RPMI7951 (cell line): ENCODE measurements at regions not wholly inside any gene's neighbourhood (a gene's known extent, or its start where the extent isn't known, plus 50 kb on each side); places are given as distances from the start of the nearest gene placed in this dataset.

Experiments
- DNase-seq: peaks from one replicate; pipeline ENCODE4 v3.0.0-alpha.2; 2012; ENCODE audit warnings: low read depth

DNA sequence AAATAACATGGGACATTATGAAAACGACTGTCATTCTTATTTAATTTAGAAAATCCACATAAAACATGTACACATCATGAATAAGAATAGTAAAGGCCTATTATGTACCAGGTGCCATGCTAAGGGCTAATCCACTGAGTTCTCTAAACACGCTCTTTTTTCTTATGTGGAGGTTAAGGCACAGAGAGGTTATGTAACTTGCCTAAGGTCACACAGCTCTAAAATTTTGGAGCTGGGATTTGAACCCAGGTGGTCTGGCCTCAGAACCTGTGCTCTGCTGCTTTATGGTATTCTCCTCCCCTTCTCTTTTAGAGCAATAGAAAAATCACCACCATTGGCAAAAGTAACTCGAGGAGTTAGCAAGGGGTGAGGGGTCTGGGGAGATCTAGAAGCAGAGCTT is 156.9 kb upstream of the ZNF536 start:
- DNase-seq = no peak

DNA sequence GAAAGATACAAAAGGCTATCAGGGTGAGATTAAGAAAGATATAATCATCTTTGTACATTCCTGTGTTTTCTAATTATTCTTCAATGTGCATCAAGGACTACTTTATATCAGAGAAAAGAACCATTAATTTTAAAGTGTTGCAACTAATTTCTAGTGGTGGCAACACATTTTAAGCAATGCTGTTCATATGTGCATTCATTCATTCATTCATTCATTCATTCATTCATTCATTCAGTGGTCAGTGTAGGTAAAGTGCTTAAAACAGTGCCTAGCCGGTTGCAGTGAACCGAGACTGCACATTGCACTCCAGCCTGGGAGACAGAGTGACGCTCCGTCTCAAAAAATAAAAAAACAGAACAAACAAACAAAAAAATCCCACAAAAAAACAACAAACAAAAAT is 155.7 kb upstream of the ZNF536 start:
- DNase-seq = no peak

DNA sequence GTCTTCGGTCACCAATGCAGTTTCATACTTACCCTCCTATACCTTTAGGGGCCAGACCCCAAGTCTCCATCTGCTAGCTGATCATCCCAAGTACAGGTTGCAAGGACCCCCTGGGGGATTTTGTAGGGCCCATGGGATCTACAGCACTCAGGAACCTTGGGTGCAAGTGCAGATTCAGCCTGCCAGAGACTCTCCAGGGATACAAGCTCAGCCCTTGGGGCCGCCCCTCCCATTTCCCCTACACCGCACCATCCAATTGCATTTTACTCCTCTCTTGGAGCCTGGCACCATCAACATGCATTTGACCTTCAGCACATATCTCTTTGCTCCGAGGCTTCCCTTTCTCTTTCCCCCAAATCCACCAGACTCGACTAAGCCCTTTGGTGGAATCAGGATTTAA is 154.7 kb upstream of the ZNF536 start:
- DNase-seq = no peak

DNA sequence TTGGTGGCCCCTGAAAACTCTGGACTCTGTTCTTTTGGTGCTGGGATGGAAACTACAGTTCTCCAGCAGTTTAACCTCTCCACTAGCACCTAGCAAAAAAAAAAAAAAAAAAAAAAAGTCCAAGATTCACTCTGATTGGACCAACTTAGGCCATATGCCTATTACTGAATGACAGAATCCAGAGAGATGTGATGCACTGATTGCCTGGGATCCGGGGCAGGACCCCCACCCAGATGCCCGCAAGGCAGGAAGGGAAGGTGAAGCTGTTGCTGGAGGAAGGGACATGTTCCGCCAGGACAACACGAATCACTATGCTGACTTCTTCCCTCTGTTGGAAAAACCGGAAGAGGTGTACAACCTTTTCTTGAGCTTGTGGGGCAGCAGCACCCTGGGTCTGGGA is 152.5 kb upstream of the ZNF536 start:
- DNase-seq = no peak

DNA sequence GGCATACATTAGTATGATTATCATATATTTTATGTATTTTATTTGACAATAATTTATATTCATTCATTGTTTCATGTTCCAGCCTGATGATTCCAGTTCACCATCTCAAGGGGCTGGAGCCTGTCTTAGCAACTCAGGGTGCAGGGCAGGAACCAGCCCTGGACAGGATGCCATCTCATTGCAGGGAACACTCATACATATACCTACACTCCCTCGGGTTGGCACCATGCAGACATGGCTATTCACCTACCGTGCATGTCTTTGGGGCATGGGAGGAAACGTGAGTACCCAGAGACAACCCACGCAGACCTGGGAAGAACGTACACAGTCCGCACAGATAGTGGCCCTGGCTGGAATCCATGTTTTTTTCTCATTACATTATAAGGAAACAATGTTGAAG is 151.0 kb upstream of the ZNF536 start:
- DNase-seq = no peak

DNA sequence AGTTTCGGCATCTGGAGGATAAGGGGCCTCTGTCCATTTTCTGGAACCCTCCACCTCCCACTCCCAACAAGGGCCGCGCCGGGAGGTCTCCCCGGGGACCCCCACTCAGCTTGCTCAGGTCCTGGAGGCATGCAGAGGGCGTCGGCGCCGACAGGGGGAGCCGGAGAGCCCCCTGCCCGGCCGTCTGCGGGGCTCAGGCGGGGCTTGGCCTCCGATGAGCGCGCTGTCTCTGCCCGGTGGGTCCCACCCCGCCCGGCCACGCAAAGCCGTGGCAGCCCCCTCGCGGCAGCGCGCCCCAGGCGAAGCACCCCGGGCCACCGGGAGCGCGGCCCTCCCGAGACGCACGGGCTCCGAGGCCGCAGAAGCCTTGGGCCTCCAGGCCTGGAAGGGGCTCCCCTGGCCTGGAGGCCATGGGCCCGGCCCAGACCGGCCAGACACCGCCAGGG is 149.7 kb upstream of the ZNF536 start:
- no peak for DNase-seq

DNA sequence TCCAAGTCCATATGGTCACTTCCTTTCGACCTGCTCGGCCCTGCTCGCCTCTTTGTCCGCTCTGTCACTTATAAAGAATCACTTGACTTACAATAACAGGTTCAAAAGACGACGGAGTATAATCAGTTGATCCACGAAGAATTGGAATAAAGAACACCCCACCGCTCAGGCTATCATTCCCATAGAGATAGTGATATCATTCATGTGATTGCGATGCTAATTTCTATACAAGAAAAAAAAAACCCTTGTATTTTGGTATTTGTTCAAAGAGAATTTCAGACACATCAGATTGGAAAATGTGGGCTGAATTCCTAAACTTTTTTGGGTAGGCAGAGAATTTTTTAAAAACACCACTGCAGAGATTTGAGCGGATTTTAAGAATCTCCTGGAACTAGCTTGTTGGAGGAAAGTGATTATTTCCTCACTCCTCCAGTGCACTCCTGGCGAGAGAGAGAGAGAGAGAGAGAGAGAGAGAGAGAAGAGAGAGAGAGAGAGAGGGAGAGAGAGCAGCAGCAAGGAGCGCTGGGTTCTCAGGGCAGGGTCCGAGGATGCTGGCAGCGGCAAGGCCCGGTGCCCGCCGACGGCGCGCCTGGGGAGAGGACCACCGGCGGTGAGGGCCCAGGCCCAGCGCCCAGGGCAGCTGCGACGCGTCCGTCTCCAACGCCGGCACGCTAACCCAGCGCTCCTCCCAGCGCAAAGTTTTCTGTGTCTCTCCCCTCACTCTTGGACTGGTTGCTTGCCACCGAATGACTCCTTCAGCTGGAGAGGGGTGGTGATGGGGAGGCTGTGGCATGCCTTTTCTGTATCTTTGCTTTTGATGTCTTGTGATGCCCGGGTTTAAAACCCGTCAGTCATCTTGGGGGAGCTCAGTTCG is 149.0 kb upstream of the ZNF536 start:
- no peak for DNase-seq

DNA sequence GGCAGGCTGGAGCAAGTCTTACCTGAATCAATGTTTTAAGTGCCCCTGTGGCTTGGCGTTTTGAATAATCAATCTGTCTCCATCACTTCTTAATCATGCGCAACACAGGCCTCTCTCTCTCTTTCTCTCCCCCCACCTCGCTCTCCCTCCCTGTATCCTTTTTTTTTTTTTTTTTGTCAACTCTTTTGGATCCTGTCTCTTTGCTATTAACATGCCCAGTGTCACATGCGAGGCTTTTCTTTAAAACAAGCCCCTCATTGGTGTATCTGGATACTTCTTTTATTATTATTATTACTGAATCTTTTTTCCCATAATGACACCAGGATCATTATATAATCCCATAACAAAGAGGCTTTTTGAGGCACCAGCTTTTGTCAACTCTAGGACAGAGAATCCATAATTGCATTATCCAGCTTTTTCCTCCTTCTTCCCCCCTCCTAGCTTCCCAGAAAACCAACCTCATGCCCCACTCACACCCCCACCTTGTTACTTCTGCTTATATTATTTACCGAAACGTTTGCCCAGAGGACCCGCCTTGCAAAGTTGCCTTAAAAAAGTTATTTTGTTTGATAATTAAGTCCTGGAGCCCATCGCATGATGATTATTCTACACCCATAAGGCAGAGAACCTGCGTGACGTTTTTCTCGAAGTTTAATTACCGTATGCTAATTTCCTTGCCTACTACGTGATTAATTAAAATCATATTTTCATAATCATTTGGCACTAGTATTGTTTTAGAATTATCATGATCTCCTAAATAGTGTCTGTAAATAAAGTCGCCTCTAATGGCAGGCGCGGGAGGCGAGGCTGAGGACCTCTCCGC is 148.1 kb upstream of the ZNF536 start:
- DNase-seq = no peak

DNA sequence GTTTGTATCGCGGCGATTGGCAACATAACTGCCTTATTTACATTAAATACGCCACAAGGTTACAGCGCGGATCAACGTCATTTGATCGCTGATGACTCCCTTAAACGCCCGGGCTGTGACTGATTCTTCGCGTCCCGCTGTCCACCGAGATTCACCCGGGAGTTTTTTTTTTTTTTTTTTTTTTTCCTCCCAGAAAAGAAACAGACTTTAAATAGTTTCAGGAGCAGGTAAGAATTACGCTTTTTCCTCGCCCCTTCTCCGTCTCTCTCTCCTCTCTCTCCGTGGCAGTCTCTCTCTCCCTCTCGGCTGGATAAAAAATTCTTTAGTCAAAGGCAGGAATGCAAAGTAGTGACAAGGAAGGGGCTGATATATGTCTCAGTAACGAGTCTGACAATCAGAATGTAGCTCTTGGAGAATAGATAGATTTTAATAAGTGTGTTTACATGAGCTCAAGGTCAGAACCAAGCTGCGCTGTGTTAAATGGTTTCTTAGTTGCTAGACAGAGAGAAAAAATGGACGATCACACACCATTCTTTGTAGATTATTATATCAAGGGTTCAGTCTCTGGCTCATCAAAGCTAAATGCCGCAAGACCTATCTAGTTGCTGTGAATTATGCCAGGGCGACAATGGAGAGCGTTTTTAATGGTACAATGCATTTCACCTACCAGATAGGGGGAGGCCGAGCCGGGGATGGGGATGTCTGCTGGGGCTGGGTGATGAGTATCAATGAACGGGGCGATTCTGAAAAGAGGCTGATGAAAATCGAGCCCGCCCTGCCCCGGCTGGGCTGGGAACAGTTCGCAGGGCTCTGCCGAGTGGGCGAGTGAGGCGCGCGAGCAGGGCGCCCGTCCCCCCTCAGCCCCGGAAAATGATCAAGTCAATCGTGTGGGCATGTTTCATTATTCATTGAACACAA is 147.2 kb upstream of the ZNF536 start:
- no peak for DNase-seq

DNA sequence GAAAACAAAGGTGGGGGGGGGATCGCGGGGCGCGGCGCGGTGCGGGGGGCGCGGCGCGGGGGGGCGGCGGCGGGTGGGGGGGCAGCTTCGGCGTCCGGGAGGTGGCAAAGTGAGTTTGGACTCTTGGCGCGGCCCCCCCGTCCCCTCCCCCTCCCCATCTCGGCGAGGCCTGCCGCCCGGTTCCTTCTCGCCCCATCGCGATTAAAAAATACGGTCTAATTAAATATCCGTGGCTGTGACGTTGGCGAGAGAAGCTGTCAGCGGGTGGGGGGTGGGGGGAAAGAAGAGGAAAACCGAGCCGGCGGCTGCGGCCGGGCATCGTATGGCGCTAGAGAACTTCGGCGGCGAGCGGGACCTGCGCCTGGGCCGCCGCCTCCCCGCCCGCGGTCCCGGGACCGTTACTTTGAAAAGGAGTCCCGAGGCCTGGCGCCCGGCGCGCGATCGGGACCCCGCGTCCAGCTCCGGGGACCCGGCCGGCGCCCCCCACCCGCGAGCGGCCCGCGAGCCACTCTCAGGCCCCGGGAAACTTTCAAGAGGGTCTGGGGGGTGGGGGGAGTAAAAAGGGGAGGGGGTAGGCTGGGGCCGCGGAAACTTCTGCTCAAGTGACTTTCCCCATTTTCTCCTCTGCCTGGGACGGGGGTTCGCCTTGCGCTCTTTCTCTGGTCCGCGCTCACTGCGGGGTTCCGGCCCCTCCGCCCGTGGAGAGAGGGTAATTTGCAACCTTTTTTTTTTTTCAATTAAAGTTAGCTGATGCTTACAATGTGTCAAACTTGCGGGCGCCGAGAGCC is 146.3 kb upstream of the ZNF536 start:
- no peak for DNase-seq

DNA sequence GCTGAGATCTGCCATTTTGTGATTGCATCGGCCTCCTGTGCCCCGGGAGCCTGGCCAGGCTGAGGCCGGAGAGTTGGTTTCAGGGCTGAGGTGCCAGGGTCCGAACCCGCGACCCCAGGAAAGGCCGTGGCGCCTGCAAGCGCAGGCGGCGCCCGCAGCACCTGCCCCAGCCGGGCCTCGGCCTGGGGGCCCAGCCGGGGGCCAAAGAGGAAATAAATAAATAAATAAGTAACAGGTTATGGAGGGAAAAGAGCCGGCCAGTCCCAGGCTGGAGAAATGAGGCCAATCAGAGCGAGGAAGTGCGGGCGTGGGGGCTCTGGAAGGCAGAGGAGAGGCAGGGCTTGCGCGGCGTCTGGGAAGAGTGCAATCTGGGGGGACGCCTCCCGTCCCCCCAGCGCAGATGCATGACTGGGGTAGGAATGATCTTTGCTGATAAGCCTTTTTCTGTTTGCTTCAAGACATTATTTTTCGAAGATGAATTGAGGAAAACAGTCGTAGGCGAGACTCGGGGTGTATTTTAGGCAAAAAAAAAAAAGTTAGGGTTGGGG is 145.6 kb upstream of the ZNF536 start:
- DNase-seq = no peak

DNA sequence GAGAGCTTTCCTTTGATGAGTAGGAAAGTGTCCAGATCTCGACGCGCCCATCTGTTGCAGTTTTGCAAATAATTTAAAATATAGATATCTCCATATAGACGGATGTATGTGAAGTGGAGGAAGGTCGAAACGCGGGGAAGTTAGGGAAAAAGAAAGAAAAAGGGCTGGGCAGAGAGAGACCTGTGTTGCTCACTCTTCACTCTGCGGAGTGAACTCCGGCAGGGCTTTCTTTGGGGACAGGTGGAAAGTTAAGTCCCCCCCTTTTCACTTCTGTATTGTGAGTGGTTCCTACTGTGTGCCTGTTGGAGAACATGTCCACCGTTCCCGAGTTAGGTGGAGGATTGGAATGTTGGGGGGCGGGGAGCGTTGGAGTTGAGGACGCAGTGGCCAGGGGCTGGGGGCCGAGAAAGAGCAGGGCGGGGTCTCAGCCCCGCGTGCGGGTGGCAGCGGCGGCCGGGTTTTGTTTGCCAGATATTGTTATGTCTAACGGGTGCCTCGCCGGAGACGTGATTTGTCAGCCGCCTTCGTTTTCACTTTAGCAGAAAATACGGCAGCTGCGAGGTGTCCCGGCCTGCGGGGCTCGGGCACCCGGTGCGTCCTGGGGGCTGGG is 145.1 kb upstream of the ZNF536 start:
- no peak for DNase-seq

DNA sequence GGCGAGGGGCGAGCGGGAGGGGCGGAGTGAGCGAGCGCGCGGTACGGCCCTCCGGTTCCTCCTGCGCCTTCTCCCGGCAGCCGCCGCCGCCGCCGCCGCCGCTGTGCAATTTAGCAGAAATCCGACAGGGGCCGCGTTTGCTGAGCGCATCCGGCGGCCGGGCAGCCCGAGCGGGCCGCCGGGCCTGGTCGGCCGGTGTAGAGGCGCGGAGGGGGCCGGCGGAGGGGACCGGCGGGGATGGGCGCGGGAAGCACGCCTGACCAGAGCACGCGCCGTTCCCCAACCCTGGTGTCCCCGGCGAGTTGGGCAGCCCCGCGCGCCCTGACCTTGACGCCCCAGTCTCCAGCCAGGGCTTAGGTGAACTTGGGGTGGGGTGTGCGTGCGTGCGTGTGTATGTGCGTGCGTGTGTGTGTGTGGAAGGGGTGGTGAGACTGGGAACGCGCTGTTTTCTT is 144.5 kb upstream of the ZNF536 start:
- peak; percentile 54 for DNase-seq

DNA sequence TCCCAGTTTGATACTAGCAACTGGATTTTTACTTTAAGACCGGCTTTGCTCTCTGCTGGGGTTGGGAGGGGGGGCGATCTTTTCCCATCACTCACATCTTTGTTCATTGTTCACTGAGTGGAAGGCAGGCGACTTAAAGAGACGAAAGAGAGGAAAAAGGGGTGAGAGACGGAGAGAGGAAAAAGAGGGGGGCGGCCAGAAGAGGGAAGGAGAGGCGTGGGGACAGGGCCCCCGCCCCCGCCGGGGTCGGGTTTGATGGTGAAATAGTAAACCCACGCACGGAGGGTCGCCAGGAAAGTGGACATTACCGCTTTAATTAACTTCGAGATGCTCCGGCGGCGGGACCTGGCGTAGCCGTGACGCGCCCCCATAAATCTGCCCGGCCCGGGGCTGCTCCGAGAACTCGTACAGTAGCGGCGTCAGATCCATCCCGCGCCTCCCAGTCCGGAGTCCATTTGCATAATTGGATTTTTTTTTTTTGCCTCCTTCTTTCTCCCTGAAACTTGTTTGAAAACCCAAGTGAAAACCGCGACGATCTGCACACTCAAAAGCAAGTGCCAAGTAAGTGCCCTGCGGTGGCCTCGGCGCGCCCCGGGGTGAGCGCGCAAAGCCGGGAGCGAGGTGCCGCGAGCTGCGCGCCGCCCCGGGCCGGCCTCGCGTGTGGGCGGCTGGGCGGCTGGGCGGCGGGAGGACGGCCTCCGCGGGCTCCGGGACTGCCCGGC is 143.9 kb upstream of the ZNF536 start:
- DNase-seq = no peak

DNA sequence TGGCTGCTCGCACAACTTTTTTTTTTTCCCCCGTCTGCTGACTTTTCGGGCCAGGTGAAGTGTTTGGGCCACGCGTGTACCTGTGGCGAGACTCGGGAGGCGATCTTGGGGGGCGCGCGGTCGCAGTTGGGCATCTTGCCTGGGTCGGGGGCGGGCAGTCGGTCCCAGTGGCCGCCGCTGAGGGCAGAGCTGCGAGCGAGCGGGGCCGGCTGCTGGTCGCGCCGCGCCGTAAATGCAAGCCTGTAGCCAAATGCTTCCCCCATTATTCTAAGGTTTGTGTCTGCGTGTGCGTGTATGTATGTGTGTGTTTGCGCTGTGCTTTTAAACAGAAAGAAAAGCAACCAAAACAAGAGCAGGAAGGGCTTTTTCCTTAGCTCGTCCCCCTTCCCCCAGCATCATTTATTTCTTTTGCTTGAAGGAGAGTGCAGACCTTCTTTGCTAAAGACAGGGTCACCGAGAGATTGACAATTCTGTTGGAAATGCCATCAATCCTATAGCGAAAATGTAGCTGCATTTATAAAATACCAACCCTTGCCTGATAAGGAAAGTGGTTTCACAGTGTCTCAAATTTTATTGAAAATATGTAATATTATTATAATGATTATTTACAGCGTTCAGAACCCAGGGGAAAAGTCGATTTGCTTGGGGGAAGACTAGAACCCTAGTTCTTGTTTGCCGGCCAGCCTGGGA is 143.2 kb upstream of the ZNF536 start:
- DNase-seq = no peak

DNA sequence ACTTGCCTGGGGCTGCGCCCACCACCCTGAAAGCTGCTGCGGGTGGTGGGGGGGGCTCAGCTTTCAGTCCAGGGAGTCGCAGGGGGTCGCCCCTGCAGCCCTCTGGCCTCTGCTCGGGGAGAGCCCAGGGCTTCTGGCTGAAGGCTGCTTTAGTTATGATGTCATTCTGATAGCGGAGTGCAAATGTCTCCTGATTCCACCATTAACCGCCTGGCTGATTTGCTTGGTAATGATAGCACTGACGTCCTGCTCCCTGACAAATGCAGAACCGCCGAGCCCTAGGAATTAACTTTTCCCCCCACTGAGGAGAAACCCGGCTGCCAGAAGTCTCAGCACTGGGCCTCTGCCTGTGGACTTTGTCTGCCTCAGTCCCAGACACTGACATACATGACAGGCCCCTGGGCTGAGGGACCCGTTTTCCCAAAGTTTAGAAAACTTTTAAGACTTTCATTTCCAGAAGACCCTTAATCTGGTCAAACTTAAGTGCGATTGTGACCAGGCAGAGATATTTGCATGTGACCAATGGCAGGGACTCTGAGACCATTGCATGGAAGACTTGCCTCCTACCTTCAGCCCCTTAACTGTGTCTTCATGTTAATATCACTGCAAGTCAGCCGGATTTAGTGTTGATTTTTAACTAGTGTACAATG is 142.5 kb upstream of the ZNF536 start:
- DNase-seq = no peak

DNA sequence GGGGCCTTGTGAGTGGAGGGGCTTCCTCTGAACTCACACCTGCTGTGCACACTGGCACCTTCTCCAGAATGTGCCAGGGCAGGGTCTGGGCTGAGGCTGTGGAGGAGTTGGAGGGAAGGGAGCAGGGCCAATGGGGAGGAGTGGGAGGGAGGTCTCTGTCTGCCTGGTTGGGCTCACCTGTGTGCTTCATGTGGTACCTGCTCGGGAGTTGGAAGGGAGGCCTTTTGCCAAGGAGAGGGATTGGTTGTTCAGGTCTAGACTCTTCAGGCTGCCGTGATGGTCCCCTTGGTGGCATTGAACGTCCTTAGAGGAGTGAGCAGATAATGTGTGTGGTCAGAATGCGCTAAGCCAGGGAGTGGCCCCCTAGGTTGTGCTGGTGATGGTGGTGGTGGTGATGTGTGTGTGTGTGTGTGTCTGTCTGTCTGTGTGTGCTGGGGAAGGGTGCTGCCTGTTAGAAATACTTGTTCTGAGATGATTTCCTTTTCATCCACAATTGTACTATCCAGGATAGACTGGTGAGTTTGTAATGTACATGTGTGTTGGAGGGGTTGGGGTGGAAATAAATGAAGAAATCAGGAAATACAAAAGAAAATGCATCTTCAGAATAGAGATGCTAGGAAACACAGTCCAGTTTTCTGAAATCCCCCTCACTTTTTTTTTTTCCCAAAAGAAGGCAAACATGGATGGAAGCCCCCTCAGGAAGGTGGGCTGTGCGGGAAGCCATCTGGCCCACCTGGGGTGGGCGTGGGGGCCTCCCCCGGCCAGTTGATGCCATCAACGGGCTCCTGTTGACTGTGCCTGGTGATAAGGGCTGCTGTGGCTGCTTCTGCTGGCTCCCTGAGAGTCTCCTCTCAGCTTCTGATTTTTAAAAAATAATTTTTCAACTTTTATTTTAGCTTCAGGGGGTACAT is 140.5 kb upstream of the ZNF536 start:
- no peak for DNase-seq
